ENCODE measurements at regions not wholly inside any gene's neighbourhood (a gene's known extent, or its start where the extent isn't known, plus 50 kb on each side); places are given as distances from the start of the nearest gene placed in this dataset.
"Not testable (repeated sequence)": the region's sequence is repeated elsewhere in the genome, so short reads cannot be mapped to it uniquely, and the experiment has no call there.

- intact Hi-C loops (cut with micrococcal nuclease) = no loop called here
- no peak overlapping the region for H3K27ac Mint-ChIP-seq
- H3K4me1 Mint-ChIP-seq (ENCODE audit: low read depth) = peaks cover 19% of the 10 kb centered on the region
- H3K36me3 Mint-ChIP-seq (ENCODE audit: low read depth) = no peaks in the 10 kb centered on the region
- DNase-seq (no peak), ATAC-seq (peak; percentile 74)
- POLR2A ChIA-PET = interaction anchor here (2.3 kb wide), 1 partner anchor 10 kb away, joined by 6 read pairs; no protein-coding TSS in a partner anchor
- no peak overlapping the region for H3K4me3 Mint-ChIP-seq
- CTCF ChIA-PET = interaction anchor here (1.4 kb wide), 1 partner anchor 72 kb away, joined by 3 read pairs; no protein-coding TSS in a partner anchor
- TF ChIP-seq, protein P1, sequence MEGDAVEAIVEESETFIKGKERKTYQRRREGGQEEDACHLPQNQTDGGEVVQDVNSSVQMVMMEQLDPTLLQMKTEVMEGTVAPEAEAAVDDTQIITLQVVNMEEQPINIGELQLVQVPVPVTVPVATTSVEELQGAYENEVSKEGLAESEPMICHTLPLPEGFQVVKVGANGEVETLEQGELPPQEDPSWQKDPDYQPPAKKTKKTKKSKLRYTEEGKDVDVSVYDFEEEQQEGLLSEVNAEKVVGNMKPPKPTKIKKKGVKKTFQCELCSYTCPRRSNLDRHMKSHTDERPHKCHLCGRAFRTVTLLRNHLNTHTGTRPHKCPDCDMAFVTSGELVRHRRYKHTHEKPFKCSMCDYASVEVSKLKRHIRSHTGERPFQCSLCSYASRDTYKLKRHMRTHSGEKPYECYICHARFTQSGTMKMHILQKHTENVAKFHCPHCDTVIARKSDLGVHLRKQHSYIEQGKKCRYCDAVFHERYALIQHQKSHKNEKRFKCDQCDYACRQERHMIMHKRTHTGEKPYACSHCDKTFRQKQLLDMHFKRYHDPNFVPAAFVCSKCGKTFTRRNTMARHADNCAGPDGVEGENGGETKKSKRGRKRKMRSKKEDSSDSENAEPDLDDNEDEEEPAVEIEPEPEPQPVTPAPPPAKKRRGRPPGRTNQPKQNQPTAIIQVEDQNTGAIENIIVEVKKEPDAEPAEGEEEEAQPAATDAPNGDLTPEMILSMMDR (IDR thresholded peaks at IDR 0.05) = no peak
- no peaks in the 10 kb centered on the region for H3K9me3 Mint-ChIP-seq
- peaks cover 1% of the 10 kb centered on the region for H3K27me3 Mint-ChIP-seq
These were observed 85.6 kb downstream of the GADD45G start for GRCh38 chr9:89690334-89690912.

GRCh38 chr9:89695441-89695891 is 90.7 kb downstream of the GADD45G start:
- DNase-seq = no peak
- POLR2A ChIA-PET = interaction anchor here (1.5 kb wide), 1 partner anchor 40 kb away, joined by 4 read pairs; no protein-coding TSS in a partner anchor
- TF ChIP-seq, protein P1 (IDR thresholded peaks at IDR 0.05) = no peak
- intact Hi-C loops (cut with micrococcal nuclease) = no loop called here
- no peaks in the 10 kb centered on the region for H3K36me3 Mint-ChIP-seq (ENCODE audit: low read depth)
- H3K4me3 Mint-ChIP-seq = no peak overlapping the region
- peaks cover 1% of the 10 kb centered on the region for H3K27me3 Mint-ChIP-seq
- ATAC-seq = no peak
- no peaks in the 10 kb centered on the region for H3K9me3 Mint-ChIP-seq
- H3K27ac Mint-ChIP-seq = no peak overlapping the region
- peaks cover 22% of the 10 kb centered on the region for H3K4me1 Mint-ChIP-seq (ENCODE audit: low read depth)
- CTCF ChIA-PET = interaction anchor here (0.6 kb wide), 1 partner anchor 132 kb away, joined by 3 read pairs; no protein-coding TSS in a partner anchor

GRCh38 chr9:89695979-89696378 is 91.2 kb downstream of the GADD45G start:
- H3K27me3 Mint-ChIP-seq; H3K4me3 Mint-ChIP-seq; CTCF ChIA-PET; H3K27ac Mint-ChIP-seq; DNase-seq; intact Hi-C loops (cut with micrococcal nuclease); ATAC-seq; H3K9me3 Mint-ChIP-seq; H3K36me3 Mint-ChIP-seq (ENCODE audit: low read depth): not testable (repeated sequence)
- peaks cover 19% of the 10 kb centered on the region for H3K4me1 Mint-ChIP-seq (ENCODE audit: low read depth)
- POLR2A ChIA-PET = interaction anchor here (1.5 kb wide), 1 partner anchor 41 kb away, joined by 4 read pairs; no protein-coding TSS in a partner anchor

GRCh38 chr9:89696780-89697179 is 92.0 kb downstream of the GADD45G start:
- TF ChIP-seq, protein P1 (IDR thresholded peaks at IDR 0.05) = no peak
- Mint-ChIP-seq H3K4me3 (no peak overlapping the region), H3K27me3 (peaks cover 1% of the 10 kb centered on the region), H3K4me1 (ENCODE audit: low read depth) (peaks cover 16% of the 10 kb centered on the region), H3K27ac (peak overlapping the region; percentile 27), H3K9me3 (no peaks in the 10 kb centered on the region), H3K36me3 (ENCODE audit: low read depth) (no peaks in the 10 kb centered on the region)
- ChIA-PET CTCF (interaction anchor here (2.7 kb wide), 1 partner anchor 93 kb away, joined by 12 read pairs; no protein-coding TSS in a partner anchor), POLR2A (interaction anchor here (1.1 to 1.5 kb wide), 2 partner anchors 29 to 42 kb away, joined by 3 to 4 read pairs; no protein-coding TSS in a partner anchor)
- intact Hi-C loops (cut with micrococcal nuclease) = no loop called here
- no peak for DNase-seq
- ATAC-seq = no peak

GRCh38 chr9:89697553-89697952 is 92.7 kb downstream of the GADD45G start:
- Mint-ChIP-seq H3K27me3 (peaks cover 1% of the 10 kb centered on the region), H3K27ac (peak overlapping the region; percentile 16), H3K9me3 (no peaks in the 10 kb centered on the region), H3K4me1 (ENCODE audit: low read depth) (peaks cover 21% of the 10 kb centered on the region), H3K36me3 (ENCODE audit: low read depth) (no peaks in the 10 kb centered on the region), H3K4me3 (no peak overlapping the region)
- intact Hi-C loops (cut with micrococcal nuclease) = no loop called here
- DNase-seq = no peak
- TF ChIP-seq, protein P1 (IDR thresholded peaks at IDR 0.05) = no peak
- no peak for ATAC-seq
- POLR2A ChIA-PET = interaction anchor here (1.1 kb wide), 1 partner anchor 28 kb away, joined by 3 read pairs; no protein-coding TSS in a partner anchor
- CTCF ChIA-PET = interaction anchor here (2.7 kb wide), 1 partner anchor 94 kb away, joined by 12 read pairs; no protein-coding TSS in a partner anchor

Measured in activated CD8-positive, alpha-beta T cell treated with anti-CD3 and anti-CD28 coated beads for 36 hours (primary cell).